SU-DHL-6 (cell line): ENCODE measurements at regions not wholly inside any gene's neighbourhood (a gene's known extent, or its start where the extent isn't known, plus 50 kb on each side); places are given as distances from the start of the nearest gene placed in this dataset.
"Not testable (repeated sequence)": the region's sequence is repeated elsewhere in the genome, so short reads cannot be mapped to it uniquely, and the experiment has no call there.

ENCODE experiments used
- H2AFZ ChIP-seq: fragments of 200-600 bp; sonication (generic); 2 replicates; pipeline ENCODE4 v1.6.1; 2014; ENCODE audit warnings: low read depth, mild to moderate bottlenecking, moderate library complexity, mixed read lengths, antibody characterized with exemption, low read length; ENCODE audit not compliant: severe bottlenecking
- H3F3A ChIP-seq: fragments of 200-600 bp; shearing (Covaris generic); 2 replicates; pipeline ENCODE4 v1.6.0; 2016; ENCODE audit warnings: antibody characterized with exemption, mild to moderate bottlenecking; ENCODE audit not compliant: insufficient read depth
- H3K27ac ChIP-seq: fragments of 200-600 bp; sonication (generic); 2 replicates; pipeline ENCODE4 v1.5.1; 2016; ENCODE audit warnings: low read depth, mild to moderate bottlenecking, low read length, moderate library complexity, mixed read lengths
- H3K27me3 ChIP-seq: fragments of 200-600 bp; sonication (generic), shearing (Covaris generic); 2 replicates; pipeline ENCODE4 v1.6.0; 2014; ENCODE audit warnings: mild to moderate bottlenecking, low read length
- H3K36me3 ChIP-seq: fragments of 200-600 bp; sonication (generic); 2 replicates; pipeline ENCODE4 v1.6.1; 2014; ENCODE audit warnings: mild to moderate bottlenecking, low read length, mixed read lengths
- H3K4me2 ChIP-seq: fragments of 300-600, 200-600 bp; shearing (Covaris generic), sonication (generic); 2 replicates; pipeline ENCODE4 v1.6.0; 2014; ENCODE audit warnings: low read length, low read depth, mild to moderate bottlenecking; ENCODE audit not compliant: poor library complexity, severe bottlenecking
- H3K4me3 ChIP-seq: fragments of 200-600 bp; sonication (generic); 2 replicates; pipeline ENCODE4 v1.5.1; 2014; ENCODE audit warnings: antibody characterized with exemption, low read length, mild to moderate bottlenecking, mixed read lengths; ENCODE audit not compliant: insufficient read depth, poor library complexity, severe bottlenecking
- H3K79me2 ChIP-seq: fragments of 200-600 bp; sonication (generic); 2 replicates; pipeline ENCODE4 v1.6.1; 2014; ENCODE audit warnings: mild to moderate bottlenecking, low read length, moderate library complexity; ENCODE audit not compliant: insufficient read depth
- H3K9ac ChIP-seq: fragments of 200-600 bp; sonication (generic); 2 replicates; pipeline ENCODE4 v1.7.0; 2014; ENCODE audit warnings: mild to moderate bottlenecking, low read length
- H3K9me2 ChIP-seq: fragments of 200-600 bp; sonication (generic); replicated peaks from 2 replicates; pipeline ENCODE4 v1.6.1; 2014; ENCODE audit warnings: low read length; ENCODE audit not compliant: insufficient read depth
- H3K9me3 ChIP-seq: fragments of 200-600 bp; sonication (generic); 2 replicates; pipeline ENCODE4 v1.6.1; 2014; ENCODE audit warnings: low read length, mixed read lengths; ENCODE audit not compliant: insufficient read depth
- H4K20me1 ChIP-seq: fragments of 200-600 bp; sonication (generic); 2 replicates; pipeline ENCODE4 v1.6.1; 2014; ENCODE audit warnings: low read depth, mild to moderate bottlenecking, antibody characterized with exemption, low read length, moderate library complexity, mixed read lengths
- CTCF ChIP-seq: fragments of 200-600 bp; sonication (generic); IDR thresholded peaks from one replicate; pipeline ENCODE4 v1.5.1; 2017; ENCODE audit warnings: antibody characterized with exemption, mild to moderate bottlenecking, low read length, moderate library complexity; ENCODE audit not compliant: insufficient read depth, poor library complexity, severe bottlenecking
- EZH2phosphoT487 ChIP-seq: fragments of 200-600 bp; sonication (generic), shearing (Covaris generic); conservative IDR thresholded peaks from 2 replicates; pipeline ENCODE4 v1.6.1; 2018; ENCODE audit warnings: mild to moderate bottlenecking, antibody characterized with exemption, low read length, moderate library complexity, mixed read lengths

- Histone ChIP-seq H3K27ac (no peak overlapping the region), H3K4me3 (no peak overlapping the region), H3K79me2 (no peaks in the 10 kb centered on the region), H3K9ac (no peak overlapping the region), H3K9me2 (no peaks in the 10 kb centered on the region), H3F3A (no peaks in the 10 kb centered on the region), H3K9me3 (no peaks in the 10 kb centered on the region), H3K27me3 (no peaks in the 10 kb centered on the region), H3K4me2 (no peak overlapping the region), H2AFZ (no peak overlapping the region), H4K20me1 (no peaks in the 10 kb centered on the region), H3K36me3 (no peaks in the 10 kb centered on the region)
- TF ChIP-seq EZH2phosphoT487 (no peak), CTCF (no peak)
Observed at GRCh38 chr1:200257235-200257634, 152.6 kb downstream of the ZNF281 start.

GRCh38 chr1:200254602-200255001 lies 155.2 kb downstream of the ZNF281 start:
- H3K9me2 ChIP-seq, H3K9ac ChIP-seq, H3K36me3 ChIP-seq, H3K27me3 ChIP-seq, H3K4me3 ChIP-seq, H3K79me2 ChIP-seq, H3F3A ChIP-seq, H3K4me2 ChIP-seq, H4K20me1 ChIP-seq, H3K27ac ChIP-seq, H2AFZ ChIP-seq, H3K9me3 ChIP-seq: not testable (repeated sequence)

- Histone ChIP-seq H3F3A (no peaks in the 10 kb centered on the region), H3K27ac (no peak overlapping the region), H3K9ac (no peak overlapping the region), H4K20me1 (no peaks in the 10 kb centered on the region), H3K27me3 (no peaks in the 10 kb centered on the region), H3K79me2 (no peaks in the 10 kb centered on the region), H3K4me2 (no peak overlapping the region), H3K9me2 (no peaks in the 10 kb centered on the region), H3K36me3 (no peaks in the 10 kb centered on the region), H2AFZ (no peak overlapping the region), H3K9me3 (no peaks in the 10 kb centered on the region), H3K4me3 (no peak overlapping the region)
- TF ChIP-seq CTCF (no peak), EZH2phosphoT487 (no peak)
Observed at GRCh38 chr1:200253774-200254495, 155.9 kb downstream of the ZNF281 start.

GRCh38 chr1:200252531-200252930 lies 157.3 kb downstream of the ZNF281 start:
- no peak overlapping the region for H3K4me2 ChIP-seq
- no peak overlapping the region for H3K27ac ChIP-seq
- H3K9me3 ChIP-seq = no peaks in the 10 kb centered on the region
- H3F3A ChIP-seq = no peaks in the 10 kb centered on the region
- no peak overlapping the region for H3K9ac ChIP-seq
- no peaks in the 10 kb centered on the region for H3K79me2 ChIP-seq
- no peak overlapping the region for H2AFZ ChIP-seq
- H4K20me1 ChIP-seq = no peaks in the 10 kb centered on the region
- no peaks in the 10 kb centered on the region for H3K27me3 ChIP-seq
- H3K4me3 ChIP-seq = no peak overlapping the region
- H3K36me3 ChIP-seq = no peaks in the 10 kb centered on the region
- TF ChIP-seq EZH2phosphoT487 (no peak), CTCF (no peak)
- H3K9me2 ChIP-seq = no peaks in the 10 kb centered on the region
